GM10266 (cell line): ENCODE measurements at regions not wholly inside any gene's neighbourhood (a gene's known extent, or its start where the extent isn't known, plus 50 kb on each side); places are given as distances from the start of the nearest gene placed in this dataset.

Experiments
- DNase-seq: peaks from one replicate; pipeline ENCODE4 v3.0.0; 2012; ENCODE audit errors: extremely low spot score
- CTCF ChIP-seq: IDR thresholded peaks from 2 replicates; pipeline ENCODE4 v1.5.1; 2012; ENCODE audit warnings: mild to moderate bottlenecking, low read depth; ENCODE audit not compliant: control insufficient read depth, insufficient read depth; ENCODE audit errors: missing control alignments

GRCh38 chr9:23171479-23171878 lies 654.6 kb downstream of the ELAVL2 start:
- TF ChIP-seq CTCF, result no peak
- no peak for DNase-seq

DNA sequence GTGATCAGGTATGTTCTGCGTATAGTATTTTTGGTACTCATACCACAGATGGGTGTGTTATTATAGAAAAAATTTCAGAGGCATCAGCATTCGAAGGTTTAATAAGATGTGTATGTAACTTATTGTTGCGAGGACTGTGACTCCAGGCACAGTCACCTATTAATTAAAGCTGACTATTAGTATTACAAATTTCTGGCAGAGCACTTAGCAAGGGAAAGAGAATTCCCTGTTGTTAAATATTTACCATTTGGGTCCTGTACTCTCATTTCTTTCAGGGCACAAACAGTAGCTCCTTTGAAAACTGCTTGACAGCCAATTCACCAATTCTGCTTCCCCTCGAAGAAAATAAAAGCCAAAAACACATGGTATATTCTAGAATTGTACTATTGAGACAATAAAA lies 653.8 kb downstream of the ELAVL2 start:
- no peak for TF ChIP-seq CTCF
- DNase-seq, result no peak

DNA sequence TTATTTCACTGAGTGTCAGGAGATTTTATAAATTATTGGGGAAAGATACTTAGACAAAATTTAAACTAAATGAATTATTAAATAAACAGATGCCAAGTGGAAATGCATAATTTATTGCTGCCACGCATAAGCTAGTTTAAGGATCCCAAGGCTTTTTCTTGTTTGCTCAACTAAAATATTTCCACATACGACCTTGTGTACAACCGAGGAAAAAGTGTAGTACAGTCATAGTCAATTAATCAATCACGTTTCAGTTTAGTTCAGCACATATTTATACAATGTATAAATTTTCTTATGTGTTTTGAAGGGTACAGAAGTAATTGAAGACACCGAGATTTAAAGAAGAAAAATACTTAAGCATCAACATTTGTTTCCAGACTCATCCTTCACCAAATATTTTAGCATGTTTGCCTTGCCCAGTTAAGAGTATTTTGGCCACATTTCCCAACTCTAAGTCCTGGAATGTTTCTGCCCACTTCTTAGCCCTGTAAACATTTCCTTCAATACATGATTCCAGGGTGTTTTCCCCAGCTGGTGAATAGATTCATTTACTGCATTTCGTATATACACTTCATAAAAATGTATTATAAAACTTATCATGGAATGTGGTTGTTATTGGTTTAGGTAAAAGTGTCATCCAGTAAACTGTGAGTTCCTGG lies 652.9 kb downstream of the ELAVL2 start:
- TF ChIP-seq CTCF, result no peak
- no peak for DNase-seq

GRCh38 chr9:23194281-23194680 lies 631.8 kb downstream of the ELAVL2 start:
- no peak for DNase-seq
- TF ChIP-seq CTCF, result no peak

GRCh38 chr9:23215688-23216087 lies 610.4 kb downstream of the ELAVL2 start:
- no peak for DNase-seq
- TF ChIP-seq CTCF, result no peak

DNA sequence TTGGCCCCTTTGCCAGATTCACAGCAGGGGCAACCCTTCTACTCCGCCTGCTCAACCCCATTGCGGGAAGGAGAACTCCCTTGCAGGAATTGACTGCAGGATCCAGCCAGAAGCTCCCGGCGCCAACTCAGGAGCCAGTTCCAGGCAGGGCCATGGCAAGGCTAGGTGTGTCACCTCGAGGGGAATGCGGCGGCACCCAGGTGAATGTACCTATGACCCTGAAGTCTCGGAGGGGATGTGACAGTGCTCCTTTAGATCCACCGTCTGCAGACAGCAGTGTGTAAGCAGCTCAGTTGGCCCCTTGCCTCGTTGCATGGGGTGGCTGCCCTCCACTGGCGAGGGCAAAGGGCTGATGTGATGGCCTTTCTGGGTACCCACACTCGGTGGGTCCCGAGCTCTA lies 606.6 kb downstream of the ELAVL2 start:
- TF ChIP-seq CTCF, result no peak
- DNase-seq, result no peak

- no peak for DNase-seq
- TF ChIP-seq CTCF, result no peak
Measured at GRCh38 chr9:23220171-23220570, 605.9 kb downstream of the ELAVL2 start.
